WTC11 (cell line): ENCODE measurements at regions not wholly inside any gene's neighbourhood (a gene's known extent, or its start where the extent isn't known, plus 50 kb on each side); places are given as distances from the start of the nearest gene placed in this dataset.
"Not testable (repeated sequence)": the region's sequence is repeated elsewhere in the genome, so short reads cannot be mapped to it uniquely, and the experiment has no call there.

Source experiments
- ATAC-seq: fragments of 200-7000 bp; cut with Tn5 transposase; 2 replicates; pipeline ENCODE4 v1.10.0; 2021; ENCODE audit warnings: mild to moderate bottlenecking, moderate library complexity
- CTCF ChIA-PET: fragments of 300-600 bp; sonication (Branson Sonifier 250); formaldehyde crosslinking; loops from one replicate; lab custom pipeline; 2021; ENCODE audit warnings: antibody characterized with exemption; lab: Charles Lee
- POLR2A ChIA-PET: fragments of 350-600 bp; sonication (Branson Sonifier 250); formaldehyde crosslinking; loops from one replicate; lab custom pipeline; 2021; ENCODE audit warnings: antibody characterized with exemption; lab: Charles Lee
- DNase-seq: peaks from one replicate; pipeline ENCODE4 v3.0.0; 2021; ENCODE audit warnings: low spot score
- H3K27ac Mint-ChIP-seq: 2 replicates; pipeline ENCODE4 v1.8.0; 2021; ENCODE audit warnings: mixed read lengths
- H3K27me3 Mint-ChIP-seq: 2 replicates; pipeline ENCODE4 v1.8.0; 2021; ENCODE audit warnings: low read depth, mild to moderate bottlenecking, moderate library complexity, mixed read lengths
- H3K36me3 Mint-ChIP-seq: 2 replicates; pipeline ENCODE4 v1.8.0; 2021; ENCODE audit warnings: mixed read lengths
- H3K4me1 Mint-ChIP-seq: 2 replicates; pipeline ENCODE4 v1.8.0; 2022; ENCODE audit warnings: mixed read lengths
- H3K4me3 Mint-ChIP-seq: 2 replicates; pipeline ENCODE4 v1.8.0; 2021; ENCODE audit warnings: mild to moderate bottlenecking, moderate library complexity, mixed read lengths
- H3K9me3 Mint-ChIP-seq: 2 replicates; pipeline ENCODE4 v1.8.0; 2021; ENCODE audit warnings: mixed read lengths
- ATF2 ChIP-seq: sonication (generic); formaldehyde crosslinking; IDR thresholded peaks from 2 replicates; pipeline ENCODE4 v1.8.1; 2022; ENCODE audit warnings: low read depth, missing genetic modification reagents, borderline replicate concordance
- CBFB ChIP-seq: sonication (generic); formaldehyde crosslinking; IDR thresholded peaks from 2 replicates; pipeline ENCODE4 v1.8.1; 2022; ENCODE audit warnings: mild to moderate bottlenecking, low read depth, missing genetic modification reagents
- E2F4 ChIP-seq: sonication (generic); formaldehyde crosslinking; IDR thresholded peaks from 2 replicates; pipeline ENCODE4 v1.8.1; 2022; ENCODE audit warnings: low read depth, mild to moderate bottlenecking, moderate library complexity, missing genetic modification reagents, borderline replicate concordance
- GRHL2 ChIP-seq: fragments of 250-450 bp; sonication (Bioruptor Pico); IDR thresholded peaks from 2 replicates; pipeline ENCODE4 v1.8.0; 2022; ENCODE audit warnings: mild to moderate bottlenecking, moderate library complexity; ENCODE audit not compliant: insufficient replicate concordance, severe bottlenecking
- TP53 ChIP-seq: sonication (generic); formaldehyde crosslinking; IDR thresholded peaks from 2 replicates; pipeline ENCODE4 v1.8.1; 2023; ENCODE audit warnings: mild to moderate bottlenecking, missing genetic modification reagents
- USF2 ChIP-seq: sonication (generic); formaldehyde crosslinking; IDR thresholded peaks from 2 replicates; pipeline ENCODE4 v1.8.1; 2023; ENCODE audit warnings: mild to moderate bottlenecking, missing genetic modification reagents, moderate library complexity
- ZBTB21 ChIP-seq: sonication (generic); formaldehyde crosslinking; IDR thresholded peaks from 2 replicates; pipeline ENCODE4 v1.8.1; 2023; ENCODE audit warnings: mild to moderate bottlenecking, missing genetic modification reagents, borderline replicate concordance

GRCh38 chr2:235433860-235434259 lies 60.0 kb upstream of the AGAP1 start:
- Mint-ChIP-seq H3K9me3 (peaks cover 10% of the 10 kb centered on the region), H3K27me3 (no peaks in the 10 kb centered on the region; the same call in 1 of the 2 replicates), H3K27ac (no peak overlapping the region), H3K4me3 (no peak overlapping the region), H3K4me1 (no peaks in the 10 kb centered on the region), H3K36me3 (no peaks in the 10 kb centered on the region)
- no peak for TF ChIP-seq E2F4 (CRISPR knock-in tag)
- no peak for TF ChIP-seq TP53 (CRISPR knock-in tag)
- no peak for TF ChIP-seq ATF2 (CRISPR knock-in tag)
- no peak for DNase-seq
- no peak for ATAC-seq
- ChIA-PET POLR2A (no interaction called here), CTCF (interaction anchor here (1.1 kb wide), 1 partner anchor 160 kb away, joined by 3 read pairs; no protein-coding TSS in a partner anchor)

GRCh38 chr2:235439959-235440662 lies 53.7 kb upstream of the AGAP1 start:
- no peaks in the 10 kb centered on the region; the same call in 1 of the 2 replicates for H3K36me3 Mint-ChIP-seq
- H3K4me1 Mint-ChIP-seq = peaks cover 8% of the 10 kb centered on the region
- DNase-seq = no peak
- TF ChIP-seq CBFB (CRISPR knock-in tag) = no peak
- TF ChIP-seq TP53 (CRISPR knock-in tag) = no peak
- TF ChIP-seq ZBTB21 = no peak
- no peak for TF ChIP-seq GRHL2
- no peak for TF ChIP-seq USF2
- TF ChIP-seq, all 79 proteins: peak for 0
- CTCF ChIA-PET = no interaction called here
- no peak; the same call in 1 of the 2 replicates for ATAC-seq
- Mint-ChIP-seq H3K9me3 (peaks cover 18% of the 10 kb centered on the region), H3K4me3 (no peak overlapping the region), H3K27me3 (no peaks in the 10 kb centered on the region), H3K27ac (no peak overlapping the region; the same call in 1 of the 2 replicates)
- POLR2A ChIA-PET = no interaction called here

- H3K4me3 Mint-ChIP-seq, CTCF ChIA-PET, DNase-seq, H3K27ac Mint-ChIP-seq, ATAC-seq, H3K36me3 Mint-ChIP-seq, POLR2A ChIA-PET, H3K27me3 Mint-ChIP-seq: not testable (repeated sequence)
- peaks cover 14% of the 10 kb centered on the region for H3K9me3 Mint-ChIP-seq
- peaks cover 10% of the 10 kb centered on the region for H3K4me1 Mint-ChIP-seq
Observed at GRCh38 chr2:235443580-235443979, 50.3 kb upstream of the AGAP1 start.
